NCI-H2029 (cell line): ENCODE measurements at regions not wholly inside any gene's neighbourhood (a gene's known extent, or its start where the extent isn't known, plus 50 kb on each side); places are given as distances from the start of the nearest gene placed in this dataset.

ENCODE experiments used
- DNase-seq: peaks from one replicate; lab custom pipeline; 2025; lab: John Stamatoyannopoulos, UW

DNA sequence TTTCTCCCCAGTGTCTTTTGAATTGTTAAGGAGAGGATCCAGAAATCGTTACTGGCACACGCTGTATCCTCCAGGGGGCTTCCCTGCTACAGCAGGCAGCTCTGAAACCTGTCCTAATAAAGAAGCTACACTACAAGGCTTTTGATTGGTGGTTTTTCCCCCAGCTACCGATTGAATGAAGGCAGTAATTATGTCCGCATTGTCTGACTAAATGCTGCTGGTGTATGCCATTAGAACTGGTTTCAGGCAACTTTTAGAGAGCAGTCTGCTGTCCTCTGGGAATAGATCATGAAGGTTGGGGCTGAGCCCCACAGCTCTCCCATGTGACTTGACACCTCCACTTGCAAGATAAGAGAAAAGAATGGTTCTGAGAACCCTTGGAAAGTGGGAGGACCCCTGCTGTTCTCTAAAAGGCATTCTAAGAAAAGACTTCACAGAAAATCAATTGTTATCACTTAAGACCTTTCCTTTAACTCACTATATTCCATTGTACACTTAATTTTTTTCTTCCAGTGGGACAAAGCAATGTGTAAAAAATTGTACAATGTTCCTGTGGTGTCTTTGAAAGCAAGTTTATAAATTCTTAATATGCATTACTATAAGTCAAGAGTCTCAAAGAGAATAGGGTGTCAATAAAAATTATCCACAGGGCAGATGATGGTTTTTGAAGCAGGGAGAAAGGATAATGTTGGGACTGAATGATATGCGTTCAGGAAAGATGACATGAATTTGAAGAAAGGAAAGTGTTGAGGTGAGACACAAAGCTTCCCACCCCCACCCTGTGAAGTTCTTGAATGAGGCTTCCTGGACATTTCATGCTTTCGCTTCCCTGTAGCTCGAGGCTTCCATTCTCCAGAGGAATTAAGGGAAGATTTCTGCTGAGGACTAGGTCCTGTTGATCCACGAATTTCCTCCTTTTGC, 53.0 kb upstream of the DAZL start:
- no peak for DNase-seq

DNA sequence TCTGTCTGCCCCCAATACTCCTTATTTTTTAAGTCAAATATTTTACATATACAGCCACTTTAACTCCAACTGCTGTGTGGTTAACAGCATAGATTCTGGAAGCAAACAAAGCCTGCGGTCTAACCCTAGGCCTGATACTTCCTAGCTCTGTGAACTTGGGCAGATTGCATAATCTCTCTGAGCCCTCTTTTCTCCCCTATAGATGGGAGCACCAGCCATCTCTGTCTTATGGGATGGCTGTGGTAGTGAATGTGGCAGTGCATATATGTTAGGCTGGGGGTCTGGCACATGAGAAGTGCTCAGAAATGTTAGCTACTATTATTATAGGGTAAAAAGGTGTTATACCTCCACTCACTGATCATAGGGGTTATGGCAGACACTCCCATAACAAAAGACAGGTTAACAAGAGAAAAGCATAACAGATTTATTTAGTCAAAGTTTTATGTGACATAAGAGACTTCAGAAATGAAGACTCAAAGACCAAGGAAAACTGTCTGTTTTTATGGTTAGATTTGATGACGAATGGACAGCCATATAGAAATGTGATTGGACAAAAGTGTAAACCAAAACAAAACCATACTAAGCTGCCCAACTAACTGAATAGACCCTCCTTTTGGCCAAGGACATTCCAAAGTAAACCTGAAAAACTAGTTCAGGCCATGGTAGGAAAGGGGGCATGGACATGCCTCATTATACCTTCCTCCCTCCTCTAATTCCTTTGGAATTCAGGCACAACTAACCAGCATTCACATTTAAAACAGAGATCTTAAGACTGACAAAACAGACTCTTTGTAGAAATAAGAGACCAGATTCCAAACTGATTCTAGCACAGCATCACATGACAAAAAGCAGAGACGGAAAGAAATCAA, 53.9 kb upstream of the DAZL start:
- no peak for DNase-seq

DNA sequence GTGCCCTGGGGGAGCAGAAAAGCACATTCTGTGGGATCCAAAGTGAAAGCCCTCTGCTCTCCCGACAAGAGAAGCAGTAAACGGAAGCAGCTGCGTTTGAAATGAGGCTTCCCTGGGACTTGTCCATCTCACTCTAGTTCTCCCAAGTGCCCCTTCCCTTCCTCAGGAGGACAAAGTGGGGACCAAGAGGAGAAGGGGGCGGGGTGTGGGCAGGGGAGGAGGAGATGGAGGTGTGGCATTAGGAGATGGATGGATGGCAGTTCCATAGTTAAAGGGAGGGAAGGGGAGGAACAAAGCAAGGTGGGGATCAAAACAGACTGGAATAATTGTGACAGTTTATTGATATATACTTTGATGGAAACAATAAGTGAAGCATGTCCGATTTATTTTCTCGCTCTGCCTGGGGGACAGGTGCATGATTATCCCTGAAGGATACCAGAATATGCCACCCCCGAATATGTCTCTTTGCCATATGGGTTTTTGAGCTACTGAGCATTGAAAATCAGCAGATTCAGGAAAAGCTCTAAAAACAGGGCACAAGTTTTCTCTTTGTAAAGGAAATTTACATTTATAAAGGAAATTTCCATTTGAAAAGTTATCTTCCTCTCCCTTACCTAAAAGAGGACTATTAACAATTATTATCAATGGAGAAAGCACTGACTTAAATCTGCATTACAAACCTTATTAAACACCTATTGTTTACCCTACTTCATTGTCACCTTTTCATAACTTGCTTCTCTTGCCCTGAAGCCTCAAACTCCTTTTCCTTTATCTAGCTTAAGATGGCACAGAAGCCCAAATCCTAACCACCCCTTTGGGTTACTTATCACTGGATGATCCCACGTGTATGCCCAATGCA, 58.9 kb upstream of the DAZL start:
- no peak for DNase-seq

DNA sequence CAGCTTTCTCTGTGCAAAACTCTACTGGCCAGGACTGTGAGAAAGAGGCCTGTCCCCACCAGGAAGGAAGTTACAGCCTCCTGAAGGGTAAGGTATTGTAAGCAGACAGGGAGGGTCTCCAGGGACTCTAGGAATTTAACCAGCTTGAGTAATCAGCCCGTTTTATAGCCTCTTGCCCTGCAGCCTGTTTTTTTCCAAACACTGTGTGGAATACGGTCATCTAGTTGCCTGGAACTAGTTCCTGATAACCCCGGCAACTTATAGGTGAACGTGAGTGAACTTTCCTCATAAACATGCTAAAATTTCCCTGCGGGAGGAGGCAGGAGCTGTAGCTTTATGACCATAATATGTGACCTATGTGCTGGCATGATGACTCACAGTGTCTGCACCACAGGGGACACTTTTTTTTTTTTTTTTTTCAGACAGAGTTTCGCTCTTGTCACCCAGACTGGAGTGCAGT, 60.1 kb upstream of the DAZL start:
- DNase-seq, result no peak

DNA sequence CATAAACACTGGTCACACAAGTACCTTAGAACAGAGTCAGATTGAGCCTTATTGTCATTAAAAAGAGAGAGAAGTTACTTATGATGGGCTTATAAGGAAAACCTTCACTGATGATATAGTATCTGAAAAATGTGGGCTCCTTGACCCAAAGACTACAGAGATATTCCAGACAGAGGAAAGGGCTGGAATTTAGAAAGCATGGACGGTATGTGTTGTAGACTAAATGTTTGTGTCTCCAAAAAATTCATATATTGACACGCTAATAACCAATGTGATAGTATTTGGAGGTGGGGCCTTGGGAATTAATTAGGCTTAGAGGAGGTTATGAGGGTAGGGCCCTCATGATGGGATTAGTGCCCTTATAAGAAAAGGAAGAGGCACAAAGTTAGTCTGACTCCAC, 61.0 kb upstream of the DAZL start:
- DNase-seq, result no peak

DNA sequence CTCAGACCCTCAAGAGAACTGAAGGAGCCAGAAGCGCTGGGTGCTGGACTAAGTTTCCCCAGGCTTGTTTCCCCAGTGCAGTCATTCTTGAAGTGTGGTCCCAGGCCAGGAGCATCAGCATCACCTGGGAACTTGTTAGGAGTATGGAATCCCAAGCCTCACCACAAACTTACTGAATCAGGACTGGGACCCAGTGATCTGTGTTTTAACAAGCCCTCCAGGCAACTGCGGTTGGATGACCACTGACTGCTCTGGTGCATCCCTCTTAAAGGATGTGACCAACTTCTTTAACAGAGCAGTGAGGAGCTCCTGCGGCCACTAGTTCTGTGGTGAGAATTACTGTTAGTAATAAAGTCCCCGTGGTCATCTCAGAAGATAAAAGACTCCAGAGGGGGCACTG, 62.4 kb upstream of the DAZL start:
- no peak for DNase-seq

DNA sequence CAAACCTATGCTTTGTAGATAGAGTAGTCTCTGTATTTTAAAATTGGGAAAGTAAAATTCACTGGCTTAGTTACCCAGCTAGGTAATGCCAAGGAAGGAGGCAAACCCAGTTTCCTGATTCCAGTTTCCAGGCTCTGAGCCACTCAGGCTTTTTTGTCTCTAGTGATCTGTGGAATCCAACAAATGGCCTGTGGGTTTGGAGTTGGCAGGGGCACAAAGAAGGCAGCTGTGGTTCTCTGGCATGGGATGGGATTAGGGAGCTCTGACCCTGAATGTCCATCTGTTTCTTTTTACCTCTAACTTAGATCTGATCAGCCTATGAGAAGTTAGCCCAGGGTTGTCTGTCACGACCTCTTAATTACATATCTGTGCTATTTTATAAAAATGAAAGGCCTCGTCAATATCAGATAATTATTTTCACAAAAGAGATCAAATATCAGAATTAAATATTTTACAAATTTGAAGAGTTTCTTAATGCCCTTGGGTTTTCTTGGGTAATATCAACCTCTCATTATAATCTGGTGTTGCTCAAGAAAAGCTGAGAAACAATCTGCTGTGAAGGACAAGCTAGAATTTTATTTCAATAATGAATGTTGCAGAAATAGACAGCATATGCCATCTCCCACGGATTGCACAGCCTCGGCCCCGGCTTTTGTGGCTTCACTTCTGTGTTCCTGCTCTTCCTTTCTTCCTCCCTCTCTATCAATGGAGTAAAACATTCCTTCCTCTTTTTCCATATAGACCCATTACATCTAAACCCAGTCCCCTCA, 63.7 kb upstream of the DAZL start:
- DNase-seq, result no peak

DNA sequence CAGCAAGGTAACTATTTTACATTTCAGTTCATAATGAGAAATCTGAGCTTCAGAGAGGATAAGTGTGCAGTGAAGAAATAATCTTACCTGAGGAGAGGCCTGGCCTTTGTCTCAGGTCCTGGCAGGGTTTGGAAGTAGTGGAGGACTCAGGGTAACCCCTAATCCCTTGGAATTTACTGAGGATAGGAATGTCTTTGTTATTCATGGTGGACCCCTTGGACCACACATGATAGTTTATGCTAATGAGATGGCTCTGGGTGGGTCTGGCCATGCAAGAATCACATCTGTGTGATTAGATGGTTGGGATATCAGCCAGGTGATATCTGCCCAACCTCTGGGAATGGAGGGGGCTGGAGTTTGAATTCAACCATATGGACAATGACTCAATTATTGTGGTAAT, 65.0 kb upstream of the DAZL start:
- no peak for DNase-seq

DNA sequence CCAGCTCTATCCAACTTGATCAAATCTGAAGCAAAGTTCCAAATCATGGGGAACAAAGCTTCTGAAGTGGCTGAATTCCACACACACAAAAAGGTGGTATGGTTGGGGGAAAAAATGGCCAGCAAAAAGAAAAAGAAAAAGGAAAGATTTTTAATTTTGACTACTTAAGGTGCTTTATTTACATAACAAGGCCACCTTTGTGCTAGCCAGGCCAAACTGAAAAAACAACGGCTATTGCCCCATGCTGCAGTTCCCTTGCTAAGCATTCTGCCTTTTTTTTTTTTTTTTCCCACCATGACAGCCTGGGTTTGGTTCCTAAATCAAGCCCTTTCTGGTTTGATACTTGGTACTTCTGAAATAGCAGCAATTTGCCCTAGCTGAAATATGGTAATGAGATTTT, 66.5 kb upstream of the DAZL start:
- no peak for DNase-seq

DNA sequence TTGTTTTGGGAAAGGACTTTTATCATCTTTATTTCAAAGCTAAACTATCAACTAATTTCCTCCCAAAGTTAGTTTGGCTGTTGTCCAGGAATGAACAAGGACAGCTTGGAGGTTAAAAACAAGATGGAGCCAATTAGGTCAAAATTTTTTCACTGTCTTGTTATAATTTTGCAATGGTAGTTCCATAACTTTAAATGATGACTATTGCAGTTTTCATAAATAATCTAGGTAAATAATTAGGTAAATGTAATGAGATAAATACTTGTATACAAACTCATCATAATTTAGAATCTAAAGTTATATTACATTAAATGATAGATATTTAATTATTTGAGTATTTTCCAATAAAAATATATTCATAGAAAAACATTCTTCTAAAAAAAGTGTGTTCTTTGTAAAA, 68.3 kb upstream of the DAZL start:
- no peak for DNase-seq

DNA sequence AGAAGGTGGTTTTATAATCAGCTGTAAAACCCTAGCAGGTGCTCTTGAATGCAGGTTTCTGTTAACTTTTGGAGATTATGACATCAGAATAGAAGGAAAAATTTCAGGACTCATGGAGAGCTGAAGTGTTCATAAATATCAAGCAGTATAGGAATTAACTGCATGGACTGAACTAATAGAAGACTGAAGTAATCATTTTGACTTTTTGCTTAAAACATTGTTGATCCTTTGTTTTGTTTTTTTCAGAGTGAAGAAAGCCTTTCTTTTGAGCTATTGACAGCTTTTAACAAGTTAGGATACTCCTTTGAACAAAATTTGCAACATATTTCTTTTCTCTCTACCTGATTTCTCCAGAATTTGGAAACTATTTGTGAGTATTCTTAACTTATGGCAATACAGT, 70.6 kb upstream of the DAZL start:
- DNase-seq, result no peak

DNA sequence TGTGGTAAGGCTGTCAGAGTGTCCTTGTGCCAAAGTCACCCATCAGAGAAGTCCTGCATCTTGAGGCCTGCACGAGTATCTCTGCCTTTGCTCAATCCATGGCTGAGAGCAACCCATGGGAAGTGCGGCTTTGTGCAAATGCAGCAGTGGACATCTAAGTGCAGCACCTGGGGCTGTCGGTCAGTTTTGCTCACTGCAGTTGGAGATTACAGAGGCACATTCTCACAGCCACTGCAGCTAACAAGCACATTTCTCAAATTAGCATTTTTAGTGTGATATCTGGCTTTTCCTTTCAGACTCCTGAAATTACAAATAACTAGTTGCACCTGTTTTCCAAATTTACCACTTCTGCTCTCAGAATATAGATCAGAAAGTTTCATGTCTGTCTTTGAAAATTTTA, 81.5 kb upstream of the DAZL start:
- no peak for DNase-seq

DNA sequence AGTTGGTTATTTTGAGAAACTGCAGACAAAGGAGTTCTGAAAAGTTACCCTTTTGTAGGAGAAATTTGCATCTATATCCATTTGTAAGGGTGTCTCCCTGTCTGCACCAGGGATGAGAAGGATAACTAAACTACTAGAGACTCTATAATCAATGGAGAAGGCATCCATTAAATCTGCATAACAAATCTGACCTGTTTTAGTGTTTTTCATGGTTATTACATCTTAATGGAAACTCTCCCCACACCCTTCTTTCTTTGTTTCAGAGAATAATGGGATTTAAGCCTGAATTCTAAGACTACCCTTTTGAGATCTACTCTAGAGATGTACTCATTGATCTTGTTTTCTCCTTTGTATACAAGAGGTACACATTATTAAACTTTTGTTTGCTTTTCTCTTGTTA, 82.0 kb upstream of the DAZL start:
- no peak for DNase-seq

DNA sequence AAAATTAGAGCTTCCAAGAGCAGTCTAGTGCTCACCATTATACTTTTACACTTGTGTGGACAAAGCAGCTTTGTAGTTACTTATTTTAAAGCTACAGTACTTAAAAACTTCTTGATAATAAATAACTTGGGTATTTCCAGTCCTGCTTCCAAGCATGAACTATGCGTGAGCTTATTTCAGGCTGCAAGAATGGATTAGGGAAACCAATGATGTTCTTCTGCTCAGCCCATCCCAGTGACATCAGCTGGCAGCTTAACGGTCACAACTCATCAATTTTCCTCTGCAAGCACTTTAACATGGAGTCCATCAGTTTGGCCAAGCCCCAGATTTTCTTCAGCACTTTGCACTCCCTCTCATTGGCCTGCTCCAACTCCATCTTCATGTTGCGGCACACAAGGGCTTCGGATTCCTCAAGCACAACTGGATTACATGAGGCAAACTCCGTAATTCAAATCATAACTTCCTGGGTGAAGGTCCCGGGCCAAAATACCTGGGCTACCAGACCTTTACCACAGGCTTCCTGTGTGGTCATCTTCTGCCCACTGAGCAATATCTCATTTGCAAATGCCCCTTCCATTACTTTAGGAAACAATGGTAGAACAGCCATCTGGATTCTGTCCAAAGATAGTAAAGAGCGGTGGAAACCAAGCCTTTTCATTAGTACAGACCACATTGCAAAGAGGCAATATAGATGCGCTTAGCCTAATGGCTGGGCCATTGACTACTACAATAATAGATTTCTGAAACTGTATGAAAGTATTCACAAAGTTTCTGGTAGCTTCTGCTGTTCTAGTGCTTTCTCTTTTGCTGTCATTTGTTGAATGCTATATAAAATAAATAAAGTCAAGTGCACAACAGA, 87.5 kb upstream of the DAZL start:
- DNase-seq, result no peak

DNA sequence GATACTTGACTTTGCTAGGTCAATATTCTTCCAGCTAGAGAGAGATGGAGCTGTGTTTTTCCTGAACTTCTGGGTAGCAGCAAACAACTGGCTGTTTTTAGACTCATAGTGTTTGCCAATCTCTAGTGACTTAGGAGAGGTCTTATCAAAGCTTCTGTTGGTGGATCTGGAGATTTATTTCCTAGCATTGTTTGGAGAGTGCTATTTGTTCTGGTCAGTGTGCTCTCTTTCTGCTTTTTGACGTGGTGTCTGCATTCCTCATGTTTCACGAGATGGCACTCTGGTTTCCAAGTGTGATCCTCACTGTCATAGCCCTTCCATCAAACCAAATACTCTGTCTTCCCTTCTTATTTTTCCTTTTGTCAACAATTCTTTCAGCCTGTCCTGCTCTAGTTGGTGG, 88.6 kb upstream of the DAZL start:
- DNase-seq, result no peak

DNA sequence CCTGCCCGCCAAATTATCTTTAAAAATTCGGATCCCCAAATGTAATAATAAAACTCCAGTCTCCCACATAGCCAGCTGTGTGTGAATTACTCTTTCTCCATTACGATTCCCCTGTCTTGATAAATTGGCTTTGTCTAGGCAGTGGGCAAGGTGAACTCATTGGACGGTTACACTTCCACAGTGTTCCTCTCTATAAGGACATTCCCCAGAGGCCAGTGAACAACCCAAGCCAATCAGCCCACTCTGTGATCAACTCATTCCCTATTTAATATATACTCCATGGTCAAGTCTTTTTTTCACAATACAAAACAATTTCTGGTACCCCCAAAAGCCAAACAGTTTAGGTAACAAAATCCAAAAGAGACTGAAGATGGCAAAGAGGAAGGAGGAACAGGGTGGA, 90.5 kb upstream of the DAZL start:
- DNase-seq, result no peak

DNA sequence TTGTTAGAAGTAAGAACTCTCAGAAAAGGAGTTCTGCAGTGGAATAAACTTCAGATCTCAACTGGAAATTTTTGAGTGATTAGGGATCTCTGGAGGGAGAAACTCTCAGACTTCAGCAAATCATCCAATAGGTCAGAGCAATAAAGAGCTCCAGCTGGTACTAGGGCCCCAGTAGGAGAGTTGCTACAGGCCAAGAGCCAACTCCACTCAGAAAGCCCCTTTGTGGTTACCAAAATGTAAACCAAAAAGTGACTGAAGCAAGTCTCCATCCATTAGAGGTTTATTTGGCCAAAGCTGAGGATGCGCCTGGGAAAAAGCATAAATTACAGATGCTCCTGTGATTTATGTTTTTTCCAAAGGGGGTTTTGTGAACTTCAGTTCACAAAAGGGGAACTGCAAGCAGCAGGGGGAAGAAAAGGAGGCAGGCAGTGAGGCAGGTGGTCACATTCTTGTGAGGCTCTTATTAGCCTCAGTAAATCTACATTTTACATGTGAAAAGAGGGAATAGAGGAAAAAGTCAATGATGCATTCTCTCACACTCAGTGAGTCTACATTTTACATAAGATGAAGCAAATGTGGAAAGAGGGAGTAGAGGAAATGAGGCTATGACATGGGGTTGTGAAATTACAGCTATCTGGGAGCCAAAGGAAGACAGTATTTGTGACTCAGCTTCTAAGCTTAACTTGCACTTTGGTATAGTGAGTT, 92.4 kb upstream of the DAZL start:
- no peak for DNase-seq

DNA sequence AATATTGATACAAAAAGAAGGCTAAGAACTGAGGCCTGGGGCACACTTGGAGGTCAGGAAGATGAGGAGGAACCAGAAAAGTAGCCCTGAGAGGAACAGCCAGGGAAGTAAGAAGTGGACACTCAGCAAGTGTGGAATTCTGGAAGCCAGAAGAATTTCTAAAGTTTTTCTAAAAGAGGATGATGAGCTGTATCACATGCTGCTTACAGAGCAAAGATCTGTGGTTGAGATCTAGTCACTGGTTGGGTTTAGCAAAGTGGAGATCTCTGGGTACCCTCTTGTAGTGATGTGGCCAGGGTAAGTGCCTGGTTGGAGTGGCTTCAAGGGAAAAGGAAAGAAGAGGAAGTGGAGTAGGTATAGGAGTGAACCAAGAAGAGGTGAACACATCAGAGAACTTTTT, 95.4 kb upstream of the DAZL start:
- DNase-seq, result no peak

DNA sequence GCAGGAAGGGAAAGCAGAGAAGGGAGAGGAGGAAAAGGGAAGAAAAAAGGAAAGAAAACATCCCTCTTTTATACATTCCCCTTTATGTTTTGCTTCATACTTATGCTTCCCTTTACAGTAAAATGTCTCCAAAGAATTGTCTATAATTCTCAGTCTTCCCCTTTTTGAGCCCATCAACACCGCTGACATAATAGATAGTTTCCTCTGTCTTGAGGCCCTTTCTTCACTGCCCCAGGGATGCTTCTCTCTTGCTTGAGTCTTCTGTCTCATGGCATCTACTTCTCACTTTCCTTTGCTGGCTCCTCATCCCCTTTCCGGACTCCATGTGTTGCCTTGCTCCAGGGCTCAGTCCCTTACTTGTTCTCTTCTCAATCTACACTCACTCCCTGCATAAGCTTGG, 99.7 kb upstream of the DAZL start:
- DNase-seq, result no peak

DNA sequence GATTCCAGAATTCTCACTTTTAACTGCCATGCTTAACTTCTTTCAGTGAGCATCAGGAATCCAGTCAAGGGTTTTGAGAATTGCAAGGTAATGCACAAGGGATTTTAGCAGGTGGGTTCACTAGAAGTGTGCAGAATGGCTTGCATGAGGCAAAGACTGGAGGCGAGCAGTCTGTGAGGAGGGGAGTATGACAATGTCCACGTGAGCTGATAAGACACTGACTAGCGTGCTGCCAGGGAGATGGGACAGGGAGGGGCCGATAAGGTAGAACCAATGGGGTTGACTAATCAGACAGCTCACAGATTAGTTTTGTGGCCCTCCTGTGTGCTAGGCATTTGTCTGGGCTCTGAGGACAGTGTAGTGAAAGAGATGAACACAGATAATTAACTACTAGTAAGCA, 102.0 kb upstream of the DAZL start:
- DNase-seq, result no peak
